ENCODE measurements at regions not wholly inside any gene's neighbourhood (a gene's known extent, or its start where the extent isn't known, plus 50 kb on each side); places are given as distances from the start of the nearest gene placed in this dataset.

DNA sequence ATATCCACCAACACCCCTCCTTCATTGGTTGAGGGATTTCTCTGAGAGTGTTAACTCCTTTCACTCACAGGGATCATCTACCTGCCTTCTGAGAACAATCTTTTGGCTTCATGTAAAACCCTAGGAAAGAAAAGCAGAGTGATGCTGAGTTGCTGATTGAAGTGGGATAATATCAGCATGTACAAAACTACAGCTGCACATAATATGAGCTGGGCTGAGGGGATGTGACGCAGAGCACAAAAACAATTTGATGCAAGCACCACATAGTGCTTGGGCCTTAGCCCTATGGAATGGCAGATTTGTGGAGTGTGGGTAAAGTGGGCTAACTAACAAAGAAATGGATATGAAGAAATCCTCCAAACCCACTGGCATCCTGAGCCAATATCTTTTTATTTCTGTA is 267.6 kb upstream of the KCNH8 start:
- no peak for DNase-seq

- no peak for DNase-seq
Measured at GRCh38 chr3:18872466-18872865, 275.8 kb upstream of the KCNH8 start.

DNA sequence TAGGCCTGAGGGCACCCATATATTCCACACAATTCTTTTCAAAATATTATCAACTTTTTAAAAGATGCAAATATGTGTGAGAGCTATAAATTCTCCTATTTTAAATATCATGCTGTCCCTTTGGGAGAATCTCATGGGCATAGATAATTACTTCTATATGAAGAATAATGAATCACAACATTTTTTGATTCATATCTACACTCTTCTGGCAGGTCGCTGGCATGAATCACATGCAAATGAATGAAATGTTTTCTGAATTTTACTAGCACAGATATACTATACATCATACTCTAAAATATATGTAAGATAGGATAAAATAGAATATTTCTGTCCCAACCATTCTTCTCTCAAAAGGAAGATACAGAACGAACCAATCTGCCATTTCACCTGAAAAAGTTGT is 277.7 kb upstream of the KCNH8 start:
- DNase-seq: peak; percentile 13

DNA sequence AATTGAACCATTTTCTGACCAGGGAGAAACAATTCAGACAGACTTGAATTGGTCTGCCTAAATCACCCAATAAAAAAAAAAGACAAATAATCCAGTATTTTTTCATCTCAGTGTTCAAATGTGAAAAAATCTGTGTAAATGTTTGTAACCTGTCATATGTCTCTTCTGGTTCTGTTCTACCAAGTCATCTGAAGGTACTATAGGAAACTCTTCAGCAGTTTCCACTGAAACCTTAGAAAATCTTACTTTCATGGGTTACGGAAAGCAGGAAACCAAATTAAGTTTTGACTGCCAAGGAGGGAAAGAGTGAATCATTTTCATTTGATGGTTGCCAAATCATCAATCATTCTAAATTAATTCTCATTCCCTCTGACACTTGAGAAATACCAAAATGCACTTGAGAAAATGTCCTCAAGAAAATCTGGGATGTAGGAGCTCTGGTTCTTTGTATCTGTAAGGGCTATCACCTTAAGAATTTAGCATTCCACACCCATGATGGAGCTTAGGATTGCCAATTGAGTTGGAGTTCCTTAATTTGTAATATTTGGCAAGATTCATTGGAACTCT is 278.2 kb upstream of the KCNH8 start:
- DNase-seq: no peak

DNA sequence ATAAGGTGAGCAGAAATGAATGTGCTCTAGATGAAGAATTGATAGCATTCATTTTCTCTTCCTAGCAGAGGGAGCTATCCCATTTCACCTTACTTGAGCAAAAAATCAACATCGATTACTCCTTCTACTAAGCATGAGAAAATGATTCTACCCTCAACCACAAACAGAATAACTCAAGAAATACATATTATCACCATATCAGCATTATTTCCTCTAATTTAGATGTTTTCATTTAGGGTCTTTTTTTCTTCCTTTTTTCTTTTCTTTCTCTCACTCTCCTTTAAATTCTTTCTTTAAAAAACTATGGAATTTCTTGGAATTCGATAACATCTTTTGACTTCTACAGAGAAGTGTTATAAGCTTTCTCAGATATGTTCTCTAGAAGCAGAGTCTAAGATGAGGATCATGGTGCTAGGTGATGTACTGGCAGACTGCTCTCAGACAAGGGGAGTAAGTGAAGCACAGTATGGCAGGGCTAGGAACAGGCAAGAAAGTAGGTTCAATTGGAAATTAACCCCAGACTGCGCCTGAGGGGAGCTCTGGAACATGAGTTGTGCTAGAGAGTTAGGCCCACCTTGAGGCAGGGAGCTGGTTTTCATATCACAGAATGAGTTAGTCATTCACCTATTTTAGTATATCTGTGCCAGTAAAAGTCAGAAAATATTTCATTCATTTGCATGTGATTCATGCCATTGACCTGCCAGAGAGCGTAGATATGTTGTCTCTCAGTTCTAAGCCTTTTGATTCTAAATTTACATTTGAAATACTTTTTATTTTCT is 279.2 kb upstream of the KCNH8 start:
- DNase-seq: peak; percentile 62

- no peak for DNase-seq
Measured at GRCh38 chr3:18866899-18867298, 281.4 kb upstream of the KCNH8 start.

DNA sequence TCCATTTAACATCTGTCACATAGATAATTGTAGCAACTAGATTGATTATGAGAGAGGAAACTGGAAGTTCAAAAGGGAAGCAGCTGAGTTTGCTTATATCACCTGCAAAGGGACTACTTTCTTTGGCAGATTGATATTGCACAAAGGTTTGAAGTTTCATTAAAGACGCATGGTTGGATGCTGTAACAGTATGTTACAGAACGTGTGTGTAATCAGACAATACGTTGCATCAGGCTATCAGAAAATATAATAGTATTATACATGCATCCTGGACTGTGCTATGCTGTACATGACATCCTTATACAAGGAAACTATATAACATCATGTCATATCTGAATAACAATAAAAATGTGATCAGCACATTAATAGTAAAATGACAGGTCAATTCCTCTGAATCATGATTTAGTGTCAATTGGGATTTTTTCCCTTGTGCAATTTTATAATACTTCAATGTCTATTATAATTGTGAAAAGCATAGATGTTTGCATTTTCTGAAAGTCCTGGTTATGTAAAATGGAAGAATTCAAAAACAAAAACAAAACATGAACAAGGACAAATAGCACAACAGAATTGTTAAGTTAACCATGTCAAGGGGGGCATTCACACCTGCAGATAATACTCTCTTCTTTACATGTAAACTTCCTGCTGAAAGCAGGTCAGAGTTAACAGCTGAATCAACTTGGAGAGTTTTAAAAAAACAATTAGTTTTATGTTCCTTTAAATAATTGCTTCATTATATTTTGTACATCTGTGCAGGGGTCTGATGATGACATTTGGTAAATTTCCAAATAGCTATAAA is 283.2 kb upstream of the KCNH8 start:
- no peak for DNase-seq

DNA sequence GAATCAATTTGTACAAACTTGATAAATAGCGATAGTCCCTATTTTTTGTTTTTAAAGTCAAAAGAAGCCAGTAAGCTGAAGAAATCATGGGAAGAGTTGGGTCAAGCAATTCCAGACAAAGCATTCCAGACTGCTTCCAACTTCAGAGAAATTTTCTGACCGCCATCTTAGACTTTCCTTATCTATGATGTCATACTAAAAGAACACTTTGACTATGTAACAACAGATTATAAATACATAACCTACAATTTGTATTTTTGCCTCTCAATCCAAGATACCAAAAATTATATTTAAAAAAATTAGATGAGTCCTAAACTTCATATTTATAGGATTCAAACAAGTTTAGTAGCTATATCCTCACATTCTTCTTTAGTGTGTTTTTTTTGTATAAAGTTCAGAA is 286.2 kb upstream of the KCNH8 start:
- no peak for DNase-seq

- no peak for DNase-seq
Measured at GRCh38 chr3:18861137-18861536, 287.2 kb upstream of the KCNH8 start.

DNA sequence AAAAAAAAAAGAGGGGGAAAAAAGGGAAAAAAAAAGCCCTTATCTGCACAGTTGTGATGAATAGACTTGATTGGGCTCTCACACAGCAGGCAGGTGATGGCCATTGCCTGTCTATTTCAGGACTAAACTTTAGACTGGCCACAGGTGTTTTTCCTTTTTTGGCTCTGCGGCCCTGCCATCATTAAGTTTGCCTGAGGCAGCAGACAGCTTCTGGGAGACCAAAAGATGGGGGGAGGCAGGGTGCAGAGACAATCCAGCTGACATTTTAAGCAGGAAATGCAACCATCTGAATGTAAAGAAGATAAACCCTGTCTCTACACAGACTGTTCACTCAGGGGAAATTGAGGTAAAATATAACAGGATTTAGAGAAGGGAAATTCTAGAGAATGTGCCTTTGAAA is 295.0 kb upstream of the KCNH8 start:
- no peak for DNase-seq

DNA sequence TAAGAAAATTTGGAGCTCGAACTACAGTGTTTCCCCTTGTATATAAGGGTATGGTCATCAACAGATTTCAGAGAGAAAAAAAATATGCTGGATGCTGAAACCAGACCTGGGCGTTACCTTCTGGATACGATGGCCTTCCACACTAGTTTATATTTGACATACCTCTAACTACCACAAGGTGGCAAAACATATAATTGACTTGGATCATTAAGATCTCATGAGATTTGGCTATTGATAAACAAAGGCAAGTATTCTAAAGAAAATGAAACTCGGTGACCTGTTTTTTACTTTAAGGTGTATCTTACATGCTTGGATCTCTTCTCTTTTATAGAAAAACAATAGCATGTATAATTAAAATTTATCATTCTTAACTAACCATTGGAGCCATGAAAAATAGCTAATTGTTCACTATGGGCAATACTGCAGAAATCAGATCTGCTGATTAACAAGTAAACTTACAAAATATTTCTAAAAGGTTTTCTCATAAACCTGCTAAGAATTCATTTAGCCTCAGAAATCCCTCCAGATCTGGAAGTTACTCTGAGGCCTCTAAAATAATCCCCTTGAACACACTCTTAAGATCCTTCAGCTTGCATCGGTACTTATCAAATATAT is 300.6 kb upstream of the KCNH8 start:
- DNase-seq: no peak

- no peak for DNase-seq
Measured at GRCh38 chr3:18843983-18844382, 304.3 kb upstream of the KCNH8 start.

- DNase-seq: no peak
Measured at GRCh38 chr3:18843188-18843587, 305.1 kb upstream of the KCNH8 start.

GRCh38 chr3:18841422-18842343 is 306.6 kb upstream of the KCNH8 start:
- DNase-seq: no peak

DNA sequence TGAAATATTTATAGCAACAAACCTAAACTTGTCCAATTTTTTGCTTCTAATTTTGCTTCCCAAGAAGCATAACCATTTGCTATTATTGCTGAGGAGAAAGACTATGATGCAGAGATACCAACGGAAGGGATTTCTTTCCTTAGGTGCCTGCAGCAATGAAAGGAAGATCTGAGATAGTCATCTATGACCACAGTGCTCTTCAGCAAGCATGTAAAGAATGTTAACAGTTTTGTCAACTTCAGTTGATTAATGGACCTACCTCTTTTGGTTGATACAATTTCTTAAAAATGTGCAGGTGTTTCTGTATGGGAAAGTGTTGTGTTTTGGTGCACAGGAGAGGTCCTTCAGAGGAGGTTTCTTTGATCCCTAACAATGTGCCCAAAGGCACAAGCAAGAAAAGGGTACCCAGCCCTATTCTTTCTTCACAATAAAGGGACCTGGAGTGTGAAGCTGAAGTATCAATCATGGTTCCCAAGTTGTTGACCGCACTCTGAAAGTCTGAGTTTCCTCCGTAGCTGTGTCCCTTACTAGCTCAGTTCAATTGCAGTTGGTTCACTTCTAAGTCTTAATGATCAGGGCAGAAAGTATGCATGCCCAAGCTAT is 307.7 kb upstream of the KCNH8 start:
- DNase-seq: no peak

GRCh38 chr3:18838758-18839157 is 309.6 kb upstream of the KCNH8 start:
- DNase-seq: no peak

DNA sequence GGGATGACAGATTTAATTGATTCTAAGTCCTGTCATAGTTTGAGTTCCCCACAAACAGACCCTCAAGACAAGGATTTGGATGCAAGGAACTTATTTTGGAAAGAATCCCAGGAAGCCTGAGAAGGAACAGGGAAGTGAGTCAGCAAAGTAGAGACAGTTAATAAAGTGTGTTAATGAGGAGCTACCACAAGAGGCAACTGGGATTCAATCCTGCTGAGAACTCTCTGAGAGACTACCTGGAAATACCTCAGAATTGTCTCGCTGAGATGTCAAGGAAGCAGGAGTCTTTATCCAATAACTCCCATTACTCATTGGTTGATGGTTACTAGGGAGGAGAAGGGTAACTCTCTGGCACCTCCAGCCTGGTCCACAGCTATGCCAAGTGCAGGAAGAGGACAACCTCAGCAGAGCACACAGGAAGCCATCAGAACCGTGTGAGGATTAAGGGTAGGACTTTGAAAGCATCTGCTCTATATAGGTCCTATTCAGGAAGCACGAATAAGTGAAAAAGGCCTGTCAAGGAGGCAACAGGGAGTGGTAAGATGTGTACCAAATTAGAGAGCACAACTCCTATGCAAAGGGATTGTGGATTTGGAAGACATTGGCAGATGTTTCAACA is 311.1 kb upstream of the KCNH8 start:
- DNase-seq: no peak

DNA sequence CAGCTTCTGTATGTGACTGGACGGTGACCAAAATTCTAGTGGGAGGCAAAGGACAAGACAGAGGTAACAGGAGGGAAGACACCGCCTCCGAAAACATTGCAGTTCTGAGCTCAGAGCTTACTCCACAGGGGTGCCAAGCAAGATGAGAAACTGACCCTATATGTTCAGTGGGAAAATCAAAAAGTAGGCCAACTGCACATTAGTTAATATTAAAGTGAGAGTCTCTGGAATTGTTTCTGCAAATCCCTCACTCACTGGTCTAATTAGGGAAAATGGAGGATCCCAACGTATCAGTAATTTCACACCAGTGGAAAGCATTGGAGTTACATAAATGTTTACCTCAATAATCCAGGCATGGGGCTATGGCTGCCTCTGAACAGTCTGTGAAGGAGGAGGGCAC is 313.3 kb upstream of the KCNH8 start:
- no peak for DNase-seq

GRCh38 chr3:18830087-18830486 is 318.2 kb upstream of the KCNH8 start:
- DNase-seq: no peak

GRCh38 chr3:18828637-18829036 is 319.7 kb upstream of the KCNH8 start:
- DNase-seq: no peak

DNA sequence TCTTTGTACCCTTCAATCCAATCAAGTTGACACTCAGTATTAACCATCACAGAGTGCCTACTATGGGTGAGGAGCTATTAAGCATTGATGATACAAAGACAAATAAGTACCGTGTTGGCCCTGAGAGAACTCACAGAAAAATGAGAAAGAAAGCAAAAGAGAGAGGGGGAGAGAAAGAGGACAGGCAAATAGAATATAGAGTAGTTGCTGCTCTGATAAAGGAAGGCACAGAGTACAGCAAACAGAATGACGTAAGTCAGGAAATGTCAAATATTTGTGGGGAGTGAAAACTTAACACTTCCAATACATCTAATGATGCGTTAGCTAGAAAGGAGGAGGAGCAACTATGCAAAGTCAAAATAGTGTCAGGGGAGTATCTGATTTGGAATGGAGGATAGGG is 320.6 kb upstream of the KCNH8 start:
- DNase-seq: no peak

GRCh38 chr3:18825665-18826064 is 322.6 kb upstream of the KCNH8 start:
- DNase-seq: no peak

Measured in activated CD4-positive, alpha-beta T cell treated with anti-CD3 and anti-CD28 coated beads for 48 hours (primary cell).